ENCODE measurements at regions not wholly inside any gene's neighbourhood (a gene's known extent, or its start where the extent isn't known, plus 50 kb on each side); places are given as distances from the start of the nearest gene placed in this dataset.
"Not testable (repeated sequence)": the region's sequence is repeated elsewhere in the genome, so short reads cannot be mapped to it uniquely, and the experiment has no call there.

DNA sequence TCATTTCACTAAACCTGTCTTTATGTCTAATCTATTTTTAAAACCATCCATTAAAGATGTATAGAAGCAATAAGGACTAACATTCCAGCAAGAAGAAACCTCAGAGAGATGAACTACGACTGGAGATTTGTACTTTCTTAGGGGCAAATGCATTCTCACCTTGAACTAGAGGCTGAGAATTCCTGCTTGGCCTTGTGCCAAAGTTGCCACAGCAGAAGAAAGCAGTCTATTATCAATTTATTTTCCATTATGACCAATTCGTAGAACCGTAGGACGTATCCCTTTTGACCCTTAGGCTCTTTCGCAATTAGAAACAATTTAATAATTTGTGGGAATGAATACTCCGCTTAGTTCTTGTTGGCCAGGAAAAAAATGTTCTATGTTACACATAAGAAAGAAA lies 1647.4 kb upstream of the CDH9 start:
- no peaks in the 10 kb centered on the region for H3K36me3 ChIP-seq
- H3K9me3 ChIP-seq (replicated peaks), result no peaks in the 10 kb centered on the region
- H3K4me1 ChIP-seq (replicated peaks), result no peaks in the 10 kb centered on the region
- no peak overlapping the region for H3K27ac ChIP-seq
- DNase-seq (ENCODE audit: low read depth in 1 of 2, low spot score in 2 of 2), result no peak
- no peak overlapping the region for H3K4me3 ChIP-seq
- H3K27me3 ChIP-seq (replicated peaks), result no peaks in the 10 kb centered on the region

DNA sequence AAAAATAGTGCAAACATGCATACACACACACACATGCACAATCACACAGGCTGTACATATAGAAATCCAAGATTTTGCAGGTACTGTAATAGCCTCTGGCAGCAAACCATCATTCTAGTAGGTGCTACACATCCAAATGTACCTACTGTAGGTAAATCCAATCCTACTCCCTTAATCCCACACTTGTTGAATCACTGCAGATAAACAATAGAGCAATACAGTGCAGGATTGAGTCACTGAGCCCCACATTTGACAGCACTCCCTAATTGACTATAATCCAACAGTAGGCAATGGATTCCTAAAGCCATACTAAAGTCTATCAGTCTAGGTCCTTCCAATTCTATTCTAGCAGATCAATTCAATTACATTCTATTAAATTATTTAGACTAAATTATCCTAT lies 1640.5 kb upstream of the CDH9 start:
- Histone ChIP-seq H3K4me3 (no peak overlapping the region), H3K4me1 (replicated peaks) (no peaks in the 10 kb centered on the region), H3K27me3 (replicated peaks) (no peaks in the 10 kb centered on the region), H3K9me3 (replicated peaks) (no peaks in the 10 kb centered on the region), H3K27ac (no peak overlapping the region), H3K36me3 (no peaks in the 10 kb centered on the region)
- DNase-seq (ENCODE audit: low read depth in 1 of 2, low spot score in 2 of 2), result no peak

DNA sequence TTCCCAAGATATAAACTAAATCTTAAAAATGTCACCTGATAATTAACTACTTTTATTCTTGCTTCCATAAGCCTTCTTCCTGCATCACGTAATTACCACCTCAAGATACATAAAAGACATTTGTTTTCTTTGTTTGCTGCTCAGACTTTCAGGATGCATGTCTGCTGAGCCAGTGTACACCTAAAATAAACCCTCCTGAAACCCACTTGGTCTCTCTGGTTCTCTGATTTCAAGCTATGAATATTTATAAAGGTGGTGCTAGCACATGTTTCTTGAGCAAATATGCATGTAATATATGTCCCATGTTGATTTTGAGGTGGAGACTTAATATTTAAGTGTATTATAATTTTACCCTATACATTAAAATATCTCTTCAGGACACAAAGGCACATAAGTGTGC lies 1627.7 kb upstream of the CDH9 start:
- no peak overlapping the region for H3K4me3 ChIP-seq
- no peak for DNase-seq (ENCODE audit: low read depth in 1 of 2, low spot score in 2 of 2)
- no peaks in the 10 kb centered on the region for H3K36me3 ChIP-seq
- H3K27ac ChIP-seq, result no peak overlapping the region
- H3K4me1 ChIP-seq (replicated peaks), result no peaks in the 10 kb centered on the region
- H3K27me3 ChIP-seq (replicated peaks), result no peaks in the 10 kb centered on the region
- no peaks in the 10 kb centered on the region for H3K9me3 ChIP-seq (replicated peaks)

DNA sequence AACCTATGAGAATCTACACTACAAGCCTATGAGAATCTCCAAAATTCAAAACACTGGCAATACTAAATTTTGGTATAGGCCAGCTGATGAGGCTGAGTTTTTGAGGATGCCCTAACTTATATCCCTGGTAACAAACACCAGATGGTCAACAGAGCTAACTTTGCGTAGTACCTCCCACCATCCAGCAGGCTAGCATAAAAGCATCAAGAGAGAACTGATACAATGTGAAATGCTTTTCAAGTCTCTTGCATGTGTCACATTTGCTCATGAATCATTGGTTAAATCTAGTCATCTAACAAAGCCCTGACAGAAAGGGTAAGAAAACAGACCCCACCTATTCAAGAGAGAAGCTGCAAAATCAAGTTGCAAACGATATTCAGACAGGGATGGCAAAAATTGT lies 1609.7 kb upstream of the CDH9 start:
- Histone ChIP-seq H3K27ac (no peak overlapping the region), H3K36me3 (no peaks in the 10 kb centered on the region), H3K4me3 (no peak overlapping the region), H3K27me3 (replicated peaks) (no peaks in the 10 kb centered on the region), H3K9me3 (replicated peaks) (no peaks in the 10 kb centered on the region), H3K4me1 (replicated peaks) (no peaks in the 10 kb centered on the region)
- no peak for DNase-seq (ENCODE audit: low read depth in 1 of 2, low spot score in 2 of 2)

GRCh38 chr5:28632607-28633006 lies 1594.2 kb upstream of the CDH9 start:
- H3K36me3 ChIP-seq, result no peaks in the 10 kb centered on the region
- no peak overlapping the region for H3K27ac ChIP-seq
- no peak overlapping the region for H3K4me3 ChIP-seq
- DNase-seq (ENCODE audit: low read depth in 1 of 2, low spot score in 2 of 2), result no peak
- H3K4me1 ChIP-seq (replicated peaks), result no peaks in the 10 kb centered on the region
- H3K27me3 ChIP-seq (replicated peaks), result no peaks in the 10 kb centered on the region
- no peaks in the 10 kb centered on the region for H3K9me3 ChIP-seq (replicated peaks)

DNA sequence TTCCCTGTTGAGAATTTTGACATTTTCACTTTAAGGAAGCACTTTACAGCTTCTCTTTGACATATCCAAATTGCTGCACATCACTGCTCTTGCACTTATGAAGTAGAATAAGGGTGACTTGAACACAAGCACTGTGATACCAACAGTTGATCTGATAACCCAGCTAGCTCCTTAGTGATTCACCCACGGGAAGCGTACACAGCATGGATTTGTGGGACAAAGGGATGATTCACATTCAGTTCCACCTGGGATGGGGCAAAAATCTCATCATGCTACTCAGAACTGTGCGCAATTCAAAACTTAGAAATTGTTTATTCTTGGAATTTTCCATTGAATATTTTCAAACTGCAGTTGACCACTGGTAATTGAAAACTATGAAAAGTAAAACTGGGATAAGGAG lies 1565.5 kb upstream of the CDH9 start:
- no peaks in the 10 kb centered on the region for H3K36me3 ChIP-seq
- H3K4me3 ChIP-seq, result no peak overlapping the region
- H3K27ac ChIP-seq, result no peak overlapping the region
- H3K9me3 ChIP-seq (replicated peaks), result no peaks in the 10 kb centered on the region
- H3K27me3 ChIP-seq (replicated peaks), result no peaks in the 10 kb centered on the region
- DNase-seq (ENCODE audit: low read depth in 1 of 2, low spot score in 2 of 2), result no peak
- H3K4me1 ChIP-seq (replicated peaks), result no peaks in the 10 kb centered on the region

DNA sequence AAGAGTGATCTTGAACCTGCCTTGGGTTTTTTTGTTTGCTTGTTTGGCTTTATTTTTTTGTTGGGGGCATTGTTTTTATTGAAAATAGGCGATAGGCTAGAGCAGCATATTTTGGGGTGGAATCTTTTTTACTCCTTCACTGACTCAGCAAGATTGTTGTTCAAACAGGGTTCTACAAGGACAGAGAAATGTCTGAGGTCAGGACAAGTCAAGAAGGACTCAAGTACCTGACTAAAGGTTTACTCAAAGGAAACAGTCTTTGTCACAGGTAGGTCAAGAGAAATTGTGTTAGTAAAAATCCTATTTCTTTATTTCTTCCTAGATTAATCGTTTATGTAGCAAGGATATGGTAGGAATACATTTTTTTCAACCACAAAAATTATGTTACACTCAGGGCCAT lies 1564.0 kb upstream of the CDH9 start:
- no peaks in the 10 kb centered on the region for H3K36me3 ChIP-seq
- no peak overlapping the region for H3K27ac ChIP-seq
- H3K4me3 ChIP-seq, result no peak overlapping the region
- no peaks in the 10 kb centered on the region for H3K4me1 ChIP-seq (replicated peaks)
- H3K27me3 ChIP-seq (replicated peaks), result no peaks in the 10 kb centered on the region
- no peaks in the 10 kb centered on the region for H3K9me3 ChIP-seq (replicated peaks)
- DNase-seq (ENCODE audit: low read depth in 1 of 2, low spot score in 2 of 2), result no peak

DNA sequence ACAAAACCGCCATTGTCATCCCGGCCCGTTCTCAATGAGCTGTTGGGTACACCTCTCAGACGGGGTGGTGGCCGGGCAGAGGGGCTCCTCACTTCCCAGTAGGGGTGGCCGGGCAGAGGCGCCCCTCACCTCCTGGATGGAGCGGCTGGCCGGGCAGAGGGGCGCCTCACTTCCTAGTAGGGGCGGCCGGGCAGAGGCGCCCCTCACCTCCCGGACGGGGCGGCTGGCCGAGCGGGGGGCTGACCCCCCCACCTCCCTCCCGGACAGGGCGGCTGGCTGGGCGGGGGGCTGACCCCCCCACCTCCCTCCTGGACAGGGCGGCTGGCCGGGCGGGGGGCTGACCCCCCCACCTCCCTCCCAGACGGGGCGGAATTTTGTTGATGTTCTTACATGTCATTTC lies 1558.3 kb upstream of the CDH9 start:
- not testable (repeated sequence) for H3K9me3 ChIP-seq (replicated peaks); H3K27me3 ChIP-seq (replicated peaks); H3K4me1 ChIP-seq (replicated peaks); H3K27ac ChIP-seq; H3K36me3 ChIP-seq; DNase-seq (ENCODE audit: low read depth in 1 of 2, low spot score in 2 of 2); H3K4me3 ChIP-seq

DNA sequence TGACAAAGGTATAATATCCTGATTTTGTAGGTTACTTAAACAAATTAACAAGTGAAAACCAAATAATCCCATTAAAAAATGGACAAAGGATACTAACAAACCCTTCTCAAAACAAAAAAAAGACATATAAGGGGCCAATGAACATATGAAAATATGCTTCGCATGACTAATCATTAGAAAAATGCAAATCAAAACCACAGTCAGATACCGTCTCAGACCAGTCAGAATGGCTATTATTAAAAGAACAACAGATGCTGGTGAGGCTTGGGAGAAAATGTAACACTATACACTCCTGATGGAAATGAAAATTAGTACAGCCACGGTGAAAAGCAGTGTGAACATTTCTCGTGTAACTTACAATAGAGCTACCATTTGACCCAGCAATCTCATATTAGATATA lies 1542.2 kb upstream of the CDH9 start:
- H3K27me3 ChIP-seq (replicated peaks), result no peaks in the 10 kb centered on the region
- no peak overlapping the region for H3K27ac ChIP-seq
- DNase-seq (ENCODE audit: low read depth in 1 of 2, low spot score in 2 of 2), result no peak
- H3K4me1 ChIP-seq (replicated peaks), result no peaks in the 10 kb centered on the region
- no peak overlapping the region for H3K4me3 ChIP-seq
- H3K9me3 ChIP-seq (replicated peaks), result no peaks in the 10 kb centered on the region
- no peaks in the 10 kb centered on the region for H3K36me3 ChIP-seq

DNA sequence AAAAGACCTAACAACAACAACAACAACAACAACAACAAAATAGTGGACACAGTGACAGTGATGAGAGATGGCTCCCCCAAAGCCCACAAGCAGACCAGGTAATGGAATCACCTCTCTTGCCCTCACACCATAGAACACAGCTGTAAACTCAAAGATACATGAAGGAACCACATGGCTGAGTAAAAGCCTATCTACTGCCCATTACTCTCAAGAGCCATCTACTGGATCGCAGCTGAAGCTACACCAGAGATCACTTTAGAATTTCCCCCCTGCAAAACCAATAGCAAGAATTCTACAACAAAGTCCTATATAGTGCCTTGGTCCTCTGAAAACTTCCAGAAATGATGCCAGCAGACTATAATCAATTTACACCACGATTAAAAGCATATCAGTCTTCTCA lies 1537.6 kb upstream of the CDH9 start:
- H3K36me3 ChIP-seq, result no peaks in the 10 kb centered on the region
- H3K27me3 ChIP-seq (replicated peaks), result no peaks in the 10 kb centered on the region
- no peaks in the 10 kb centered on the region for H3K4me1 ChIP-seq (replicated peaks)
- H3K4me3 ChIP-seq, result no peak overlapping the region
- H3K9me3 ChIP-seq (replicated peaks), result no peaks in the 10 kb centered on the region
- H3K27ac ChIP-seq, result no peak overlapping the region
- no peak for DNase-seq (ENCODE audit: low read depth in 1 of 2, low spot score in 2 of 2)

GRCh38 chr5:28575368-28575767 lies 1537.0 kb upstream of the CDH9 start:
- no peaks in the 10 kb centered on the region for H3K4me1 ChIP-seq (replicated peaks)
- no peaks in the 10 kb centered on the region for H3K9me3 ChIP-seq (replicated peaks)
- H3K27me3 ChIP-seq (replicated peaks), result no peaks in the 10 kb centered on the region
- no peaks in the 10 kb centered on the region for H3K36me3 ChIP-seq
- no peak overlapping the region for H3K27ac ChIP-seq
- no peak for DNase-seq (ENCODE audit: low read depth in 1 of 2, low spot score in 2 of 2)
- H3K4me3 ChIP-seq, result no peak overlapping the region

GRCh38 chr5:28574606-28575005 lies 1536.2 kb upstream of the CDH9 start:
- Histone ChIP-seq H3K36me3 (no peaks in the 10 kb centered on the region), H3K4me1 (replicated peaks) (no peaks in the 10 kb centered on the region), H3K4me3 (no peak overlapping the region), H3K9me3 (replicated peaks) (no peaks in the 10 kb centered on the region), H3K27me3 (replicated peaks) (no peaks in the 10 kb centered on the region), H3K27ac (no peak overlapping the region)
- no peak for DNase-seq (ENCODE audit: low read depth in 1 of 2, low spot score in 2 of 2)

DNA sequence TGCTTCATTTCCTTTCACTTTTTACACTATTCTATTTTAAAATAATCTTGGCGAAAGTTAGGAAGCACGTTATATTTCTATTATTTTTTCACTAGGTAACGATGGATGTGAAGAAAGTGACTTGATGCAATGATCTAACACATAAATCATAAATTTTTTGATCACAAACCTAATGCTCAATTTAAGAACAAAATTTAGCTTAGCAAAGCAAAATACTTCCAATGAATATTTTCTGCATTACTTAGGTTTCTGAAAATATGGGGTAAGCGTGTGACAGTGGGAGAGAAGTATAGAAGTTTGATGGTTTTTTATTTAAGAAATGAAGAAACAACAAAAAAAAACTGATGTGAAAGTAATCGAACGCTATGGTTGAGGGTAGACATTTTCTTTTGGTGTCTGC lies 1528.7 kb upstream of the CDH9 start:
- Histone ChIP-seq H3K27me3 (replicated peaks) (no peaks in the 10 kb centered on the region), H3K27ac (no peak overlapping the region), H3K9me3 (replicated peaks) (no peaks in the 10 kb centered on the region), H3K4me3 (no peak overlapping the region), H3K36me3 (no peaks in the 10 kb centered on the region), H3K4me1 (replicated peaks) (no peaks in the 10 kb centered on the region)
- DNase-seq (ENCODE audit: low read depth in 1 of 2, low spot score in 2 of 2), result no peak

DNA sequence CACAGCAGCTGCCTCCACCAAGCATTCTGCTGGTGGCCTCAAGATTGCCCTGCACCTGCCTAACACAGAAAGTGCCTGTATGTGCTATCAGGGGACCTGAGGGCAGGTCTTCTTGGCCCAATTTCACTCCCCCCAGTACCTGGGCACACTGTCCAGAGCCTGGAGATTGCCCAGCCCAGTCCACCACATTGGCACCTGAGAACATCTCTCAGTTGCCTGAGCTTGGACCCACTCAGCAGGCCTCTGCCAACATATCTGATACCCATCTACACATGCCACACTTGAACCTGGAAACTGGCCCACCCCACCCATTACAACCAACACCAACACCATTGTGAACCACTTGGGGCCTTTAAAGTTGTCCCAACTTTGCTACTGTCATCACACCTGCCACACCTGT lies 1523.1 kb upstream of the CDH9 start:
- Histone ChIP-seq H3K4me1 (replicated peaks) (no peaks in the 10 kb centered on the region), H3K36me3 (no peaks in the 10 kb centered on the region), H3K9me3 (replicated peaks) (no peaks in the 10 kb centered on the region), H3K4me3 (no peak overlapping the region), H3K27me3 (replicated peaks) (no peaks in the 10 kb centered on the region), H3K27ac (no peak overlapping the region)
- no peak for DNase-seq (ENCODE audit: low read depth in 1 of 2, low spot score in 2 of 2)

- no peaks in the 10 kb centered on the region for H3K4me1 ChIP-seq (replicated peaks)
- no peak overlapping the region for H3K4me3 ChIP-seq
- H3K36me3 ChIP-seq, result no peaks in the 10 kb centered on the region
- no peaks in the 10 kb centered on the region for H3K27me3 ChIP-seq (replicated peaks)
- H3K9me3 ChIP-seq (replicated peaks), result no peaks in the 10 kb centered on the region
- H3K27ac ChIP-seq, result no peak overlapping the region
- DNase-seq (ENCODE audit: low read depth in 1 of 2, low spot score in 2 of 2), result no peak
These were observed 1519.8 kb upstream of the CDH9 start for GRCh38 chr5:28558196-28558595.

- no peaks in the 10 kb centered on the region for H3K4me1 ChIP-seq (replicated peaks)
- no peak for DNase-seq (ENCODE audit: low read depth in 1 of 2, low spot score in 2 of 2)
- H3K27ac ChIP-seq, result no peak overlapping the region
- no peak overlapping the region for H3K4me3 ChIP-seq
- no peaks in the 10 kb centered on the region for H3K36me3 ChIP-seq
- H3K9me3 ChIP-seq (replicated peaks), result no peaks in the 10 kb centered on the region
- H3K27me3 ChIP-seq (replicated peaks), result no peaks in the 10 kb centered on the region
These were observed 1518.7 kb upstream of the CDH9 start for GRCh38 chr5:28557114-28557513.

Data from SJSA1 (cell line).